Ectodermal cell (in vitro differentiated cells): ENCODE measurements at regions not wholly inside any gene's neighbourhood (a gene's known extent, or its start where the extent isn't known, plus 50 kb on each side); places are given as distances from the start of the nearest gene placed in this dataset.

Experiments used
- H3K27ac ChIP-seq: 2 replicates; pipeline ENCODE4 v1.7.0; 2013; ENCODE audit warnings: mild to moderate bottlenecking, low read depth, low read length; ENCODE audit not compliant: insufficient read depth, poor library complexity, severe bottlenecking
- H3K27me3 ChIP-seq: 2 replicates; pipeline ENCODE4 v1.7.0; 2013; ENCODE audit warnings: mild to moderate bottlenecking, low read length; ENCODE audit not compliant: insufficient read depth, control insufficient read depth, poor library complexity, severe bottlenecking
- H3K36me3 ChIP-seq: one replicate; pipeline ENCODE4 v1.7.0; 2013; ENCODE audit warnings: low read length; ENCODE audit not compliant: control insufficient read depth, insufficient read depth
- H3K4me1 ChIP-seq: one replicate; pipeline ENCODE4 v1.7.0; 2013; ENCODE audit warnings: low read length; ENCODE audit not compliant: control insufficient read depth, insufficient read depth
- H3K4me3 ChIP-seq: 2 replicates; pipeline ENCODE4 v1.7.0; 2013; ENCODE audit warnings: low read depth, low read length, control low read depth; ENCODE audit not compliant: insufficient read depth
- H3K9me3 ChIP-seq: 2 replicates; pipeline ENCODE4 v1.7.0; 2013; ENCODE audit warnings: mild to moderate bottlenecking, low read length, moderate library complexity; ENCODE audit not compliant: control insufficient read depth
- WGBS, 2 experiments: methylation state at CpG; one replicate each; pipeline ENCODE4 v1.1.7; 2013; ENCODE audit warnings: missing lambda C conversion rate in 2 of 2; 5-methylcytosine and 5-hydroxymethylcytosine counted together

- Histone ChIP-seq H3K9me3 (no peaks in the 10 kb centered on the region), H3K4me1 (no peaks in the 10 kb centered on the region), H3K4me3 (no peak overlapping the region), H3K27me3 (no peaks in the 10 kb centered on the region), H3K27ac (no peak overlapping the region), H3K36me3 (no peaks in the 10 kb centered on the region)
- WGBS, 2 experiments: 93% methylated on average over 4 of the region's 4 CpGs
Observed at GRCh38 chr13:97726664-97727280, 226.7 kb upstream of the IPO5 start.

- no peaks in the 10 kb centered on the region for H3K4me1 ChIP-seq
- H3K36me3 ChIP-seq: no peaks in the 10 kb centered on the region
- WGBS, 2 experiments: 91 to 93% methylated on average over 4 of the region's 4 CpGs
- no peaks in the 10 kb centered on the region for H3K9me3 ChIP-seq
- H3K27me3 ChIP-seq: no peaks in the 10 kb centered on the region
- H3K4me3 ChIP-seq: no peak overlapping the region
- no peak overlapping the region for H3K27ac ChIP-seq
Observed at GRCh38 chr13:97727991-97728390, 225.5 kb upstream of the IPO5 start.

GRCh38 chr13:97736436-97736835 is 217.0 kb upstream of the IPO5 start:
- Histone ChIP-seq H3K9me3 (no peaks in the 10 kb centered on the region), H3K4me1 (no peaks in the 10 kb centered on the region), H3K27me3 (no peaks in the 10 kb centered on the region), H3K27ac (no peak overlapping the region), H3K36me3 (no peaks in the 10 kb centered on the region), H3K4me3 (no peak overlapping the region)
- WGBS, 2 experiments: 92 to 95% methylated on average over 5 of the region's 5 CpGs

GRCh38 chr13:97742084-97742483 is 211.4 kb upstream of the IPO5 start:
- Histone ChIP-seq H3K4me3 (no peak overlapping the region), H3K27ac (no peak overlapping the region), H3K4me1 (no peaks in the 10 kb centered on the region), H3K27me3 (no peaks in the 10 kb centered on the region), H3K9me3 (no peaks in the 10 kb centered on the region), H3K36me3 (no peaks in the 10 kb centered on the region)
- 55 to 91% methylated on average over 1 to 2 of the region's 2 CpGs for WGBS, 2 experiments

- Histone ChIP-seq H3K27me3 (no peaks in the 10 kb centered on the region), H3K36me3 (no peaks in the 10 kb centered on the region), H3K9me3 (no peaks in the 10 kb centered on the region), H3K27ac (no peak overlapping the region), H3K4me1 (no peaks in the 10 kb centered on the region), H3K4me3 (no peak overlapping the region)
- 87 to 95% methylated on average over 3 of the region's 3 CpGs for WGBS, 2 experiments
Observed at GRCh38 chr13:97743938-97744337, 209.5 kb upstream of the IPO5 start.

- no peaks in the 10 kb centered on the region for H3K9me3 ChIP-seq
- WGBS, 2 experiments: 89 to 95% methylated on average over 6 of the region's 6 CpGs
- no peak overlapping the region for H3K27ac ChIP-seq
- H3K27me3 ChIP-seq: no peaks in the 10 kb centered on the region
- no peaks in the 10 kb centered on the region for H3K4me1 ChIP-seq
- no peaks in the 10 kb centered on the region for H3K36me3 ChIP-seq
- no peak overlapping the region for H3K4me3 ChIP-seq
Observed at GRCh38 chr13:97746649-97747048, 206.8 kb upstream of the IPO5 start.

GRCh38 chr13:97749174-97749573 is 204.3 kb upstream of the IPO5 start:
- Histone ChIP-seq H3K27ac (no peak overlapping the region), H3K27me3 (no peaks in the 10 kb centered on the region), H3K9me3 (no peaks in the 10 kb centered on the region), H3K4me1 (no peaks in the 10 kb centered on the region), H3K4me3 (no peak overlapping the region), H3K36me3 (no peaks in the 10 kb centered on the region)
- 92 to 93% methylated on average over 5 of the region's 5 CpGs for WGBS, 2 experiments

- no peak overlapping the region for H3K27ac ChIP-seq
- H3K4me3 ChIP-seq: no peak overlapping the region
- H3K9me3 ChIP-seq: no peaks in the 10 kb centered on the region
- no peaks in the 10 kb centered on the region for H3K4me1 ChIP-seq
- no peaks in the 10 kb centered on the region for H3K27me3 ChIP-seq
- no peaks in the 10 kb centered on the region for H3K36me3 ChIP-seq
Observed at GRCh38 chr13:97751477-97751876, 202.0 kb upstream of the IPO5 start.

- no peaks in the 10 kb centered on the region for H3K4me1 ChIP-seq
- no peaks in the 10 kb centered on the region for H3K9me3 ChIP-seq
- H3K27me3 ChIP-seq: no peaks in the 10 kb centered on the region
- 85 to 86% methylated on average over 7 of the region's 7 CpGs for WGBS, 2 experiments
- no peak overlapping the region for H3K4me3 ChIP-seq
- no peaks in the 10 kb centered on the region for H3K36me3 ChIP-seq
- no peak overlapping the region for H3K27ac ChIP-seq
Observed at GRCh38 chr13:97752961-97753668, 200.4 kb upstream of the IPO5 start.

- H3K4me1 ChIP-seq: no peaks in the 10 kb centered on the region
- no peak overlapping the region for H3K4me3 ChIP-seq
- H3K27ac ChIP-seq: no peak overlapping the region
- no peaks in the 10 kb centered on the region for H3K9me3 ChIP-seq
- WGBS, 2 experiments: 73% methylated on average over 5 of the region's 5 CpGs
- H3K36me3 ChIP-seq: no peaks in the 10 kb centered on the region
- H3K27me3 ChIP-seq: no peaks in the 10 kb centered on the region
Observed at GRCh38 chr13:97753942-97754670, 199.4 kb upstream of the IPO5 start.
